GM19238 (cell line): ENCODE measurements at regions not wholly inside any gene's neighbourhood (a gene's known extent, or its start where the extent isn't known, plus 50 kb on each side); places are given as distances from the start of the nearest gene placed in this dataset.

ENCODE experiments used
- DNase-seq: peaks from one replicate; pipeline ENCODE4 v3.0.0; 2011; ENCODE audit warnings: low spot score; ENCODE audit not compliant: insufficient read length

GRCh38 chr1:221291113-221291512, 411.9 kb downstream of the HLX start:
- DNase-seq: no peak

- no peak for DNase-seq
These were observed 413.4 kb downstream of the HLX start for GRCh38 chr1:221292652-221293051.

GRCh38 chr1:221294242-221294641, 415.0 kb downstream of the HLX start:
- no peak for DNase-seq

- DNase-seq: no peak
These were observed 423.1 kb downstream of the HLX start for GRCh38 chr1:221302357-221302756.

- no peak for DNase-seq
These were observed 423.6 kb downstream of the HLX start for GRCh38 chr1:221302810-221303209.

GRCh38 chr1:221303623-221304022, 424.4 kb downstream of the HLX start:
- no peak for DNase-seq

- no peak for DNase-seq
These were observed 427.0 kb downstream of the HLX start for GRCh38 chr1:221306239-221306638.

GRCh38 chr1:221308534-221309511, 429.6 kb downstream of the HLX start:
- no peak for DNase-seq

GRCh38 chr1:221309723-221310122, 430.5 kb downstream of the HLX start:
- no peak for DNase-seq

GRCh38 chr1:221310180-221310579, 430.9 kb downstream of the HLX start:
- DNase-seq: no peak

- no peak for DNase-seq
These were observed 426.6 kb downstream of the DUSP10 start for GRCh38 chr1:221315330-221315729.

- no peak for DNase-seq
These were observed 425.3 kb downstream of the DUSP10 start for GRCh38 chr1:221316491-221317056.

GRCh38 chr1:221317537-221317936, 424.4 kb downstream of the DUSP10 start:
- DNase-seq: no peak

GRCh38 chr1:221327954-221328353, 413.9 kb downstream of the DUSP10 start:
- DNase-seq: no peak

- DNase-seq: no peak
These were observed 413.5 kb downstream of the DUSP10 start for GRCh38 chr1:221328371-221328770.

GRCh38 chr1:221331273-221332183, 410.4 kb downstream of the DUSP10 start:
- no peak for DNase-seq

GRCh38 chr1:221334062-221334461, 407.8 kb downstream of the DUSP10 start:
- DNase-seq: no peak

GRCh38 chr1:221335161-221336101, 406.5 kb downstream of the DUSP10 start:
- no peak for DNase-seq

GRCh38 chr1:221336126-221336525, 405.8 kb downstream of the DUSP10 start:
- DNase-seq: no peak

GRCh38 chr1:221337106-221337505, 404.8 kb downstream of the DUSP10 start:
- DNase-seq: no peak

GRCh38 chr1:221343136-221343535, 398.8 kb downstream of the DUSP10 start:
- DNase-seq: no peak
